Gastroesophageal sphincter (tissue), 4 donors: ENCODE measurements at regions not wholly inside any gene's neighbourhood (a gene's known extent, or its start where the extent isn't known, plus 50 kb on each side); places are given as distances from the start of the nearest gene placed in this dataset.

Experiments used
- ATAC-seq: fragments of 150-250 bp; one replicate; pipeline ENCODE4 v1.9.1; 2016; ENCODE audit warnings: mild to moderate bottlenecking, moderate library complexity
- H3K27ac ChIP-seq, 4 donors: fragments of 200-600 bp; sonication (generic) in 3 of 4; 1 replicate in 3 of 4; 2 replicates in 1 of 4; pipeline ENCODE4 v1.5.1; 2016 to 2019
- H3K27me3 ChIP-seq: fragments of 200-600 bp; sonication (generic); one replicate; pipeline ENCODE4 v1.5.1; 2019
- H3K36me3 ChIP-seq, 2 donors: fragments of 200-600 bp; sonication (generic); one replicate each; pipeline ENCODE4 v1.5.1; 2019; ENCODE audit warnings: control low read depth in 1 of 2
- H3K4me1 ChIP-seq, 3 donors: fragments of 200-600 bp; sonication (generic); 1 replicate in 2 of 3; 2 replicates in 1 of 3; pipeline ENCODE4 v1.5.1; 2016 to 2019; ENCODE audit warnings: control low read depth in 2 of 3
- H3K4me3 ChIP-seq, 2 donors: fragments of 200-600 bp; sonication (generic); one replicate each; pipeline ENCODE4 v1.5.1; 2019; ENCODE audit warnings: mild to moderate bottlenecking in 1 of 2, moderate library complexity in 1 of 2
- H3K9me3 ChIP-seq, 3 donors: fragments of 200-600 bp; sonication (generic); one replicate each; pipeline ENCODE4 v1.5.1; 2017 to 2019; ENCODE audit warnings: control low read depth in 2 of 3
- EP300 ChIP-seq: sonication (generic); formaldehyde crosslinking; IDR thresholded peaks from one replicate; pipeline ENCODE4 v1.6.1; 2017; ENCODE audit warnings: antibody characterized with exemption, mild to moderate bottlenecking
- POLR2A ChIP-seq, 2 donors: fragments of 450-650 bp; IDR thresholded peaks; one replicate each; pipeline ENCODE4 v1.6.1; 2017; ENCODE audit warnings: antibody characterized with exemption in 2 of 2, mild to moderate bottlenecking in 2 of 2, moderate library complexity in 1 of 2
- POLR2AphosphoS5 ChIP-seq: sonication (generic); formaldehyde crosslinking; IDR thresholded peaks from one replicate; pipeline ENCODE4 v1.6.1; 2017; ENCODE audit warnings: antibody characterized with exemption
- WGBS, 2 donors: methylation state at CpG; one replicate each; pipeline ENCODE4 v1.1.5; 2018; ENCODE audit warnings: low coverage in 1 of 2; 5-methylcytosine and 5-hydroxymethylcytosine counted together
- TF ChIP-seq, protein P1 (sequence below), 4 experiments: fragments of 200-600 bp in 2 of 4; fragments of 450-650 bp in 2 of 4; sonication (generic) in 1 of 4; IDR thresholded peaks; one replicate each; pipeline ENCODE4 v1.5.1; 2017 to 2019; ENCODE audit warnings: antibody characterized with exemption in 4 of 4, mild to moderate bottlenecking in 2 of 4, moderate library complexity in 2 of 4

DNA sequence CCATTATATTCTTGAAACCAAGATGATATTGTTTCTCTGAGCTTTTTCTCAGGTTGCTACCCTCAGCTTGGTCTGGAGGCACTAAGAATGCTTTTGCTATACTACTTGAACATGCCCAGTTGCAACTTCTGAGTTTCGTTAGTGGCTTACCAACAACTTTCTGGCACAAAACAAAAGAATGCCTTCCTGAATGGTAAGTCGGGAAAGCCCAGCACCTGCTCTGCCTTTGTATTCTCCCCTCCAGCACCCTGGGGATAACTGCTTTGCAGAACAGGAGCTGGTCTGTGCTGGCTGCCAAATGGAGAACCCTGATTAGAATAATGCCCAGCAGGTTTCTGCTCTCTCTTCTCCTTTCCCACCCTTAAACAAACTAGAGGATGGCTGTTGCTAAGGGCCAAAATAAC is 149.3 kb downstream of the TGFB2 start:
- no peaks in the 10 kb centered on the region for H3K27me3 ChIP-seq
- peaks cover 2 to 22% (median 7%) of the 10 kb centered on the region in 3 donors for H3K4me1 ChIP-seq
- no peak overlapping the region for H3K27ac ChIP-seq
- ATAC-seq: no peak
- H3K36me3 ChIP-seq: no peaks in the 10 kb centered on the region
- 28 to 50% methylated on average over 2 of the region's 2 CpGs for WGBS, 2 donors
- H3K4me3 ChIP-seq: no peak overlapping the region
- TF ChIP-seq, protein P1, sequence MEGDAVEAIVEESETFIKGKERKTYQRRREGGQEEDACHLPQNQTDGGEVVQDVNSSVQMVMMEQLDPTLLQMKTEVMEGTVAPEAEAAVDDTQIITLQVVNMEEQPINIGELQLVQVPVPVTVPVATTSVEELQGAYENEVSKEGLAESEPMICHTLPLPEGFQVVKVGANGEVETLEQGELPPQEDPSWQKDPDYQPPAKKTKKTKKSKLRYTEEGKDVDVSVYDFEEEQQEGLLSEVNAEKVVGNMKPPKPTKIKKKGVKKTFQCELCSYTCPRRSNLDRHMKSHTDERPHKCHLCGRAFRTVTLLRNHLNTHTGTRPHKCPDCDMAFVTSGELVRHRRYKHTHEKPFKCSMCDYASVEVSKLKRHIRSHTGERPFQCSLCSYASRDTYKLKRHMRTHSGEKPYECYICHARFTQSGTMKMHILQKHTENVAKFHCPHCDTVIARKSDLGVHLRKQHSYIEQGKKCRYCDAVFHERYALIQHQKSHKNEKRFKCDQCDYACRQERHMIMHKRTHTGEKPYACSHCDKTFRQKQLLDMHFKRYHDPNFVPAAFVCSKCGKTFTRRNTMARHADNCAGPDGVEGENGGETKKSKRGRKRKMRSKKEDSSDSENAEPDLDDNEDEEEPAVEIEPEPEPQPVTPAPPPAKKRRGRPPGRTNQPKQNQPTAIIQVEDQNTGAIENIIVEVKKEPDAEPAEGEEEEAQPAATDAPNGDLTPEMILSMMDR (IDR thresholded peaks at IDR 0.05): no peak
- no peak for TF ChIP-seq EP300
- no peak for TF ChIP-seq POLR2AphosphoS5
- no peak for TF ChIP-seq POLR2A (IDR thresholded peaks at IDR 0.05)
- no peaks in the 10 kb centered on the region for H3K9me3 ChIP-seq

DNA sequence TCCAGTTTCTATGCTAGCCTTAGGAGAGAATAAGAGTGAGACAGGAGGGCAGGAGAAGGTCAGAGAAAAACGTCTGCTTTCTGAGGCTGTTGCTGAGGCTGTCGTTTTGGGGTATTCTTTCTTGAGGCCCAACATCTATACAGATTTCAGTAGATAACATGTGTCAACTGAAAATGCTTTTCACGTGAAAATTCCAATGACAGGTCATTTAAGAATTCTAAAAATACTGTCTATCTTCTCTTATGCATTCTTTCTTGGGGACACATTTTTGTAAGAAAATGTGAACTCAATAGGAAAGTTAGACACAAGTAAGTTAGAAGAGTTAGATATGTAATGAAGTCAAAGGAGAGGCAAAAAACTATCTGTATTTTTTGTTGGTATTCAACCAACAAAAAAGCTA is 150.8 kb downstream of the TGFB2 start:
- no peaks in the 10 kb centered on the region for H3K9me3 ChIP-seq
- H3K36me3 ChIP-seq: no peaks in the 10 kb centered on the region
- ATAC-seq: no peak
- H3K4me3 ChIP-seq: no peak overlapping the region
- H3K27me3 ChIP-seq: no peaks in the 10 kb centered on the region
- H3K27ac ChIP-seq: peak overlapping the region in 1 of 4 donors; percentile 7
- peaks cover 2 to 27% (median 13%) of the 10 kb centered on the region in 3 donors for H3K4me1 ChIP-seq
- TF ChIP-seq EP300 (no peak), POLR2AphosphoS5 (no peak), POLR2A (IDR thresholded peaks at IDR 0.05) (no peak)
- TF ChIP-seq, protein P1 (IDR thresholded peaks at IDR 0.05): no peak
- 70 to 84% methylated on average over 3 of the region's 3 CpGs for WGBS, 2 donors

DNA sequence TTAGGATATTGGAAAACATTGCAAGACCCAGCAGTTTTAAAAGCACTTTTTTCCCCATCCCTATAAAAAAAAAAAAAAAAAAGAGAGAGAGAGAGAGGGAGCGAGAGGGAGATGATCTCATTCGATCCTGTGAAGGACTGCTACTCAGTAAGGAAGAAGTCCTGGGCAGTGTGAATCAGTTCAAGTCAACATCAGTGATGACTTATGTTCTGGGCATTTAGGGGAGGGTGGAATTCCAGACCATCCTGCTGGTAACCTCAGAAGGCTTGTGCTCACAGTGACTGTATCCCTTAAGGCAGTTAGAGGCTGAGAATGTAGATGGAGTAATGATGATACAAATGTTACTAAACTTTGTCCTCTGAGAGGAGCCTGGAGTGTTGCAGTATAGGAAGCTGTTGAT is 151.4 kb downstream of the TGFB2 start:
- H3K27me3 ChIP-seq: no peaks in the 10 kb centered on the region
- no peaks in the 10 kb centered on the region for H3K36me3 ChIP-seq
- H3K27ac ChIP-seq: peak overlapping the region in 1 of 4 donors; percentile 78
- peak; percentile 68 for ATAC-seq
- WGBS, 2 donors: 41 to 80% methylated on average over 1 to 2 of the region's 2 CpGs
- no peak overlapping the region for H3K4me3 ChIP-seq
- no peaks in the 10 kb centered on the region for H3K9me3 ChIP-seq
- TF ChIP-seq, protein P1 (IDR thresholded peaks at IDR 0.05): no peak
- TF ChIP-seq POLR2AphosphoS5: peak; percentile 64
- H3K4me1 ChIP-seq: peaks cover 2 to 27% (median 13%) of the 10 kb centered on the region in 3 donors

DNA sequence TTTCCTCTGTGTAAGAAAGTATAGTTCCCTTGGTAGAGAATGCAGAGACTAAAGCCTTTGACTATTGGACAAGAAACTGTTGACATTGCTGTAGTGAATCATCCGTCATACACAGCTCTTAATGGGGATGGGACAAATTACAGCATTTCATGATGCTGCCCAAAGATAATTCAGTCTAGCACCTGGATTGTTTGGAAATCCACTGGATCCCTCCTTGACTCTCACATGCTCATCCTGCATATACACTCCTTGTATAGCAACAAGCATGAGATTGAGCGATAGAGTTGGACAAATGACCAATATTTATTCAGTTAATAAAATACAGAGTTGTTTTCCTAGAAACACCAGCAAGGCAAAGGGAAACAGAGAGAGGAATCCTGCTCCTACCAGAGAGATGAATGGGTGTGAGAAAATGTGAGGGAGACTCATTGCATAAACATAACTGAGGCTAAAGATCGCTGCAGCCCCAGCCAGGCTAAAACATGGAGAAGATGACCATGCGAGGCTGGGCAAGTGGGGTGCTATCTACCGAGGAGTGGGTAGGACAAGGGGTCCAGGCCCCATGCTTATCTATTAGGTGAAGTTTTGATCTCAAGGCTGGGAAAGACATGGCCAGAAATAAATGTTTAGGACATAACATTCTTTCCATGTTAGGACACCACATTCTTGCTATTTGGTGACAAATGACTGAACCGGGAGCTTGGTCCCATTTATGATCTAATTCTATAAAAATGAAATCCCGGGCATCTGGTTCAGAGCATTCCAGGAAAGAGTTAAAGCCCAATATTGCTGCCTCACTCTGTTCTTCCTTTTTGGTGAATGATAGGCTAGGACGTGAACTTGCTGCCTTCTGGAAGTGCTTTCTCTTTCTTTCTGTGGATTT is 153.2 kb downstream of the TGFB2 start:
- peak overlapping the region; percentile 43 to 80 (median 70) for H3K27ac ChIP-seq
- H3K4me1 ChIP-seq: peaks cover 2 to 27% (median 13%) of the 10 kb centered on the region in 3 donors
- H3K36me3 ChIP-seq: no peaks in the 10 kb centered on the region
- no peaks in the 10 kb centered on the region for H3K9me3 ChIP-seq
- H3K27me3 ChIP-seq: no peaks in the 10 kb centered on the region
- ATAC-seq: peak; percentile 32
- TF ChIP-seq POLR2A (IDR thresholded peaks at IDR 0.05) (no peak), POLR2AphosphoS5 (peak; percentile 19), EP300 (no peak)
- TF ChIP-seq, protein P1 (IDR thresholded peaks at IDR 0.05): no peak
- 16 to 36% methylated on average over 7 to 8 of the region's 8 CpGs for WGBS, 2 donors
- H3K4me3 ChIP-seq: peak overlapping the region; percentile 31 to 32
